HG03039 (cell line): ENCODE measurements at regions not wholly inside any gene's neighbourhood (a gene's known extent, or its start where the extent isn't known, plus 50 kb on each side); places are given as distances from the start of the nearest gene placed in this dataset.

Experiments
- ATAC-seq: cut with Tn5 transposase; IDR thresholded peaks from one replicate; pipeline ENCODE4 v1.9.1; 2021; ENCODE audit warnings: mild to moderate bottlenecking, moderate library complexity; ENCODE audit not compliant: unreplicated experiment

- no peak for ATAC-seq
Measured at GRCh38 chr5:121296356-121296755, 555.3 kb upstream of the FTMT start.

DNA sequence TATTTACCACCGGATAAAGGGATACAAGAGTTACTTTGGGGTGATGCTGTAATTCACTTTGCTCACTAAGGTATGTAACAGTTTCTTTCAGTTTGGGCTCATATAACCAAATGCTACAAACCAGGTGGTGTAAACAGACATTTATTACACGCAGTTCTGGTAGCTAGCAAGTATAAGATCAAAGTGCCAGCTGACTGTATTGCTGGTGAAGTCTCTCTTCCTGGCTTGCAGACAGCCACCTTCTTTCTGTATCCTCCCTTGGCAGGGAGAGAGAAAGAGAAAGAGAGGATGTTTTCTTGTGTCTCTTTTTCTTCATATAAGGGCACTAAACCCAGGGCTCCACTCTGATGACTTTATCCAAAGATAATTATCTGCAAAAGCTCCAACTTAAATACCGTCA is 552.5 kb upstream of the FTMT start:
- no peak for ATAC-seq

DNA sequence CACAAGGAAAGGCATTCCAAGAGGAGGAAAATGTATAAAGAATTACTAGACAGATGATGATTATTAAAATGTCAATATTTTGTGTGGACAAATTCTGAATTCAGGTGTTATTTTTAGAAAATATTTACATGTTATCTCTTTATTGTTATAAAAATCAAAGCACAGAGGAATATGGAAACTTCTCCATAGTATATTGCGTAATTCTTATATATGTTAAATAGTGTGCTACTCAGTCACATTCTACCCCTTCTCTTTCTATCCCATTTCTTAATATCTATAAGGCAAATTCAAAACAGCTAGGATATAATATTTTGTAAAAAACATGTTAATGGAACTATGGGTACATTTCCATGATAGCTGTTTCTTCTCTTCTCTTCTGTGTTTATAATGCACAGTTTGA is 546.8 kb upstream of the FTMT start:
- ATAC-seq: no peak

DNA sequence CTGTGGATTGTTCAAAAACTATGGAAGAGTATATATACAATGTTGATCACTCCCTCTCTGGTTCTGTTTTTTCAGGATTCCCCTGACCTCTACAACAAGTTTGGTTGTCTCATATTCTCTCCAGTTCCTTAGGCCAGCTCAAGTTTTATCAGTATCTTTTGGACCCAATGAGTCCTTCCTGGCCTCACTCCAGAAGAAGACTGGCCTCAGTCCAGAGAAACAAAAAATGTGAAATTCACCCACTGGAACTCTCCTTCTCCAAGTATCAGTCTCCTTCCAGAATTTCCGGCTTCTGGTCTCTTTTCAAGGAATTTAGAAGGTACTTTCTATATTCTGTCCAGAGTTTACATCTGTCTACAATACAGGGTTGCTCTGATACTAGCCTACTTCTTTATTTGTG is 537.8 kb upstream of the FTMT start:
- no peak for ATAC-seq

DNA sequence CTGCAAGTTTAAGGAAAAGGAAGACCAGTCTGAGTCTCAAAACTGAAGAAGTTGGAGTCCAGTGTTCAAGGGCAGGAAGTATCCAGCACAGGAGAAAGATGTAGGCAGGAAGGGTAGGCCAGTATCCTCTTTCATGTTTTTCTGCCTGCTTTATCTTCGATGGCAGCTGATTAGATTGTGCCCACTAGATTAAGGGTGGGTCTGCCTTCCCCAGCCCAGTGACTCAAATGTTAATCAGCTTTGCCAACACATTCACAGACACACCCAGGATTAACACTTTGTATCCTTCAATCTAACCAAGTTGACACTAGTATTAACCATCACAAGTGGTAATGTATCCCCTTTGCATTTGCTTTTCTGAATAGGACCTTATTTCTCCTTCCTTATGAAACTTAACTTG is 535.9 kb upstream of the FTMT start:
- ATAC-seq: no peak

- ATAC-seq: no peak
Measured at GRCh38 chr5:121319292-121319691, 532.4 kb upstream of the FTMT start.

DNA sequence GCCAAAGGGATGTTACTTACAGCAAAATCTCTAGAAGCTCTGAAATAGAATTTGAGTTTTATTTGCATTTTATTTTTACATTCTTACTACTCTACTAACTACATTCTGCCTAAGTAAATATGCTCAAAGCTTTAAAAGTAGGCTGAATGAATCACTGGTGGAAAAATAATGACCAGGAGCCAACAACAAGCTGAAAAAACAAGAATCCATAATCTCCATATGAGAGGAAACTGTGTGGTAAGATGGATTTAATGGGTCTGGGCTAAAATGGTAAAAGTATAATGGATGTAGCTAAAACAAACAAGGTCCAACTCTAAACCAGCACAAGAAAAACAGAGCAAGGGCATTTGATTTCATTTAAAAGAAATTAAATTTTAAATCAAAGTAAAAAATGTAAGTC is 525.8 kb upstream of the FTMT start:
- no peak for ATAC-seq

GRCh38 chr5:121350181-121350930 is 501.3 kb upstream of the FTMT start:
- no peak for ATAC-seq

DNA sequence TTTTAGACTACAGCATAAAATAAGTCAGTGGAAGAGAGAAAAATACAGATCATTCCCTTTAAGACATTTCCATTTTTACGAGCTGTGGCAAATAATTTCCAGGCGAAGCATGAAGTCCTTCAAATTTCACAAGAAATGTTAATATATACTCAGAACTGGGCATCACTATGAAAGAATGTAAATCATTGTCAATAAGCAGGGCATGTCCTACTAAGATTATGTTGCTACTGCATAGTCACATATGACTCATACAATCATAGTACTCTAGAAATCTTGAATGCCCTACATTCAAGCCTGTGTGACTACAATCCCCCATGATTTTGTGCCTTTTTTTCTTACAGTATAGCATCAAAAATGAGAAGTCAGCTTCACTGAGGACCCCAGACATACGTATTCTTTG is 485.2 kb upstream of the FTMT start:
- no peak for ATAC-seq

DNA sequence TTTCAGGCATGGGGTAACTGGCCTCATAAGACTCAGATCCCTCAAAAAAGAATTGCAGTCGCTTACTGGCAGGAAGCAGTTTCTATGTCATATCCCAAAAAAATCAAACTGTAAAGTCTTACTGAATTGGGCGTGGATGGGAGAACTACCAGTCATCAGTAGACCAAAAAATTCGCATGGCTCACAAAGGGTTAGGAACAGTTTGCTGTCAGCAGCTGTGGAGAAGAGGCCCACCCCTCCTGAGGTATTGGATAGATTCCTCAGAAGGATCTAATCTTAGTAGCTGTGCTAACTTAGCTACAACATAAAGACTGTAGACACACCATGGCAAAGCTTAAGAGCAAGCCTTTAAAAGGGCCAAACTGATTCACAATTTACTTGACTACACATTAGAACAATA is 478.3 kb upstream of the FTMT start:
- no peak for ATAC-seq

- ATAC-seq: no peak
Measured at GRCh38 chr5:121377461-121377860, 474.2 kb upstream of the FTMT start.

- ATAC-seq: no peak
Measured at GRCh38 chr5:121378046-121378445, 473.6 kb upstream of the FTMT start.

GRCh38 chr5:121378559-121379359 is 472.9 kb upstream of the FTMT start:
- ATAC-seq: no peak

DNA sequence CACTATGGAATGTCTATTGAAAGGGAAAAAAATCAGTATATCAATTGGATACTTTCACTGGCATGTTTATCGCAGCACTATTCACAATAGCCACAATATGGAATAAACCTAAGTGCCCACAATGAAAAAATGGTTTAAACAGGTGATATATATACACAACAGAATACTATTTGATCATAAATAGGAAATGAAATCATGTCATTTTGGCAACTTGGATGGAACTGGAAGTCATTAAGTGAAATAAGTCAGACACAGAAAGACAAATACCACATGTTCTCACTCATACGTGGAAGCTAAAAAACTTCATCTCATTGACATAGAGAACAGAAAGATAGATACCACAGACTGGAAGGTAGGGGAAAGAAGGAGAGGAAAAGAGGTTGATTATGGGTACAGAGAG is 471.6 kb upstream of the FTMT start:
- no peak for ATAC-seq

DNA sequence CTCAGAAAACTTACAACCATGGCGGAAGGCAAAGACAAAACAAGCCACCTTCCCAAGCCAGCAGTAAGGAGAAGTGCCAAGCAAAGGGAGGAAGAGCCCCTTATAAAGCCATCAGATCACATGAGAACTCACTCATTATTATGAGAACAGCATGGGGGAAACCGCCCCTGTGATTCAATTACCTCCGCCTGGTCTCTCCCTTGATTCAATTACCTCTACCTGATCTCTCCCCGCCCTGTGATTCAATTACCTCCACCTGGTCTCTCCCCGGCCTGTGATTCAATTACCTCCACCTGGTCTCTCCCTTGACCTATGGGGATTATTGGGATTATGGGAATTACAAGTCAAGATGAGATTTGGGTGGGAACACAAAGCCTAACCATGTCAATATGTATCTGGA is 467.3 kb upstream of the FTMT start:
- ATAC-seq: no peak

DNA sequence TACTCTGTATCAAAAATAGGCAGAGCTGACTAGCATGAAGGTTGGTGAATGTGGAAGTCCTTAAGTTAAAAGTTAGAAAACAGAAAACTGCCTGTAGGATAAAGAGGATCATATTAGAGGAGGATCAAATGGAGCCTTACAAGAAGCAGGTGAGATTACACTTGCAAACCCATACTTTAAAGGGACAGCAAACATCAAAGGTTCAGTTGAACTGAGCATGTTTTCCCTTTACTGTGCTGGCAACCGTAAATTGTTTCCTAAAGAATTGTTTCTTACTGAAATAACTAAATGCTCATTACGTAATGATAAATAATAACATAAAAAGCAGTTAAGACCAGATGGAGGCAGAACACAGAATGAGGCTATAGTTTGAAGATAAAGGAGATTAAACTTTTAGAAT is 465.3 kb upstream of the FTMT start:
- no peak for ATAC-seq

- ATAC-seq: no peak
Measured at GRCh38 chr5:121396716-121397115, 455.0 kb upstream of the FTMT start.

GRCh38 chr5:121399879-121400278 is 451.8 kb upstream of the FTMT start:
- peak; percentile 94 for ATAC-seq

GRCh38 chr5:121408778-121409177 is 442.9 kb upstream of the FTMT start:
- no peak for ATAC-seq

DNA sequence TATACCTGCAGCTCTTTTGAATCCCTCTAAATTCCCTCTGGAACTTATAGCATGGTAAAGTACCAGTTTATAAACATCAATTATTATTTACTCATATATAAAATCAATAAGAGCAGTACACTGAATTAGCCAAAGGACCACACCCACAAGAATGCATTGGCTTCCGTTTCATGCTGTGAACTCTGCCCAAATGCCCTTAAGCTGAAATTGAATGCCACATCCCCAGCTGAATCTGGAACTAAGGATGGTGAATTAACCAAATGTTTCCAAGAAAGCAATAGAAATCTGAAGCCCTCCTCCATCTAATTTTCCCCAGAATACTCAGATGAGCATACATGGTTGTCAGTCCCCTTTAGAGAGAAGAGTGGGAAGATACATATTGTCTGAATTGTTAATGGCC is 436.4 kb upstream of the FTMT start:
- no peak for ATAC-seq

GRCh38 chr5:121421646-121422045 is 430.0 kb upstream of the FTMT start:
- ATAC-seq: no peak

DNA sequence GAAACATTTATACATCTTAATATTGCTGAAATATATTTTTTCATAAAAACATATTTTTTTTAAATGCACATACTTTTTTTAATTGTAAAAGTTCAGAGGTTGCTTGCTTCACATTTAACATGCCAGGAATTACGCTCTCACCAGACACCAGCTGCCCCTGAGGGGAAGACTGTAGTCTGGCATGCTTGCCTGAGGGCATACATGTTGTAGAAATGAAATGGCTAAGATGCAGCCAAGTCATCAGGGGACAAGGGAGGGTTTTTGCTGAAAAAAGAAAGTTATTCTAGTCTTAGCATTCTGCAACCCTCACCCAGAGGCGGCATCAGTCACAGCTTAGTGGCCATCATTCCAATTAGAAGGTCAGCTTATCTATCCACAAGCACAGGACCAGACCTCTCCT is 426.7 kb upstream of the FTMT start:
- no peak for ATAC-seq

GRCh38 chr5:121426153-121426552 is 425.5 kb upstream of the FTMT start:
- ATAC-seq: no peak
